Loucy (cell line): ENCODE measurements at regions not wholly inside any gene's neighbourhood (a gene's known extent, or its start where the extent isn't known, plus 50 kb on each side); places are given as distances from the start of the nearest gene placed in this dataset.

ENCODE experiments used
- H2AFZ ChIP-seq: fragments of 200-600 bp; sonication (generic); 2 replicates; pipeline ENCODE4 v1.6.0; 2016; ENCODE audit warnings: antibody characterized with exemption, mild to moderate bottlenecking, low read length, moderate library complexity
- H3F3A ChIP-seq: fragments of 200-600 bp; 2 replicates; pipeline ENCODE4 v1.6.0; 2016; ENCODE audit warnings: antibody characterized with exemption, low read depth, mild to moderate bottlenecking
- H3K27me3 ChIP-seq: fragments of 200-600 bp; sonication (generic); 2 replicates; pipeline ENCODE4 v1.6.1; 2014; ENCODE audit warnings: low read length, mild to moderate bottlenecking; ENCODE audit not compliant: insufficient read depth, poor library complexity, severe bottlenecking
- H3K36me3 ChIP-seq: fragments of 200-600 bp; sonication (generic); 2 replicates; pipeline ENCODE4 v1.6.1; 2016; ENCODE audit warnings: low read length; ENCODE audit not compliant: insufficient read depth
- H3K4me1 ChIP-seq: fragments of 200-600 bp; sonication (generic); 2 replicates; pipeline ENCODE4 v1.5.1; 2014; ENCODE audit warnings: low read length, mild to moderate bottlenecking; ENCODE audit not compliant: insufficient read depth, poor library complexity, severe bottlenecking
- H3K4me2 ChIP-seq: fragments of 200-600 bp; sonication (generic); 2 replicates; pipeline ENCODE4 v1.6.0; 2014; ENCODE audit warnings: antibody characterized with exemption, low read length, low read depth, mild to moderate bottlenecking; ENCODE audit not compliant: poor library complexity, severe bottlenecking
- H3K4me3 ChIP-seq: fragments of 200-600 bp; sonication (generic); 2 replicates; pipeline ENCODE4 v1.5.1; 2014; ENCODE audit warnings: low read length, mild to moderate bottlenecking, mixed read lengths; ENCODE audit not compliant: poor library complexity, severe bottlenecking
- H3K79me2 ChIP-seq: fragments of 200-600 bp; sonication (generic); 2 replicates; pipeline ENCODE4 v1.6.1; 2014; ENCODE audit warnings: low read length; ENCODE audit not compliant: insufficient read depth
- H3K9ac ChIP-seq: fragments of 200-600 bp; sonication (generic); 2 replicates; pipeline ENCODE4 v1.6.0; 2014; ENCODE audit warnings: mild to moderate bottlenecking, low read depth, low read length, moderate library complexity; ENCODE audit not compliant: poor library complexity, severe bottlenecking
- H3K9me2 ChIP-seq: fragments of 200-600 bp; sonication (generic); replicated peaks from 2 replicates; pipeline ENCODE4 v1.6.1; 2016; ENCODE audit warnings: low read depth, low read length, mixed read lengths
- H3K9me3 ChIP-seq: fragments of 200-600 bp; sonication (generic); 2 replicates; pipeline ENCODE4 v1.6.1; 2014; ENCODE audit warnings: mild to moderate bottlenecking, antibody characterized with exemption, low read length, low read depth; ENCODE audit not compliant: insufficient read depth
- H4K20me1 ChIP-seq: fragments of 200-600 bp; sonication (generic); 2 replicates; pipeline ENCODE4 v1.6.0; 2014; ENCODE audit warnings: antibody characterized with exemption, low read length, mild to moderate bottlenecking; ENCODE audit not compliant: insufficient read depth, poor library complexity, severe bottlenecking
- EZH2phosphoT487 ChIP-seq: fragments of 200-600 bp; IDR thresholded peaks from 2 replicates; pipeline ENCODE4 v1.6.1; 2018; ENCODE audit warnings: antibody characterized with exemption, mild to moderate bottlenecking, moderate library complexity, borderline replicate concordance
- TF ChIP-seq, protein P1 (sequence below): fragments of 200-600 bp; sonication (generic); conservative IDR thresholded peaks from 2 replicates; pipeline ENCODE4 v1.5.1; 2014; ENCODE audit warnings: mild to moderate bottlenecking, antibody characterized with exemption, low read length

GRCh38 chr4:171015441-171015840 lies 797.8 kb upstream of the GALNTL6 start:
- no peak overlapping the region for H3K4me3 ChIP-seq
- no peaks in the 10 kb centered on the region; the same call in none of the 2 replicates for H3K9me3 ChIP-seq
- peaks cover 12% of the 10 kb centered on the region for H3K4me1 ChIP-seq
- H3K27me3 ChIP-seq: no peaks in the 10 kb centered on the region
- no peaks in the 10 kb centered on the region for H4K20me1 ChIP-seq
- TF ChIP-seq, protein P1, sequence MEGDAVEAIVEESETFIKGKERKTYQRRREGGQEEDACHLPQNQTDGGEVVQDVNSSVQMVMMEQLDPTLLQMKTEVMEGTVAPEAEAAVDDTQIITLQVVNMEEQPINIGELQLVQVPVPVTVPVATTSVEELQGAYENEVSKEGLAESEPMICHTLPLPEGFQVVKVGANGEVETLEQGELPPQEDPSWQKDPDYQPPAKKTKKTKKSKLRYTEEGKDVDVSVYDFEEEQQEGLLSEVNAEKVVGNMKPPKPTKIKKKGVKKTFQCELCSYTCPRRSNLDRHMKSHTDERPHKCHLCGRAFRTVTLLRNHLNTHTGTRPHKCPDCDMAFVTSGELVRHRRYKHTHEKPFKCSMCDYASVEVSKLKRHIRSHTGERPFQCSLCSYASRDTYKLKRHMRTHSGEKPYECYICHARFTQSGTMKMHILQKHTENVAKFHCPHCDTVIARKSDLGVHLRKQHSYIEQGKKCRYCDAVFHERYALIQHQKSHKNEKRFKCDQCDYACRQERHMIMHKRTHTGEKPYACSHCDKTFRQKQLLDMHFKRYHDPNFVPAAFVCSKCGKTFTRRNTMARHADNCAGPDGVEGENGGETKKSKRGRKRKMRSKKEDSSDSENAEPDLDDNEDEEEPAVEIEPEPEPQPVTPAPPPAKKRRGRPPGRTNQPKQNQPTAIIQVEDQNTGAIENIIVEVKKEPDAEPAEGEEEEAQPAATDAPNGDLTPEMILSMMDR: no peak
- no peak for TF ChIP-seq EZH2phosphoT487
- no peak overlapping the region for H3K9ac ChIP-seq
- H3K9me2 ChIP-seq: no peaks in the 10 kb centered on the region
- no peaks in the 10 kb centered on the region for H3F3A ChIP-seq
- no peaks in the 10 kb centered on the region for H3K79me2 ChIP-seq
- H2AFZ ChIP-seq: no peak overlapping the region
- H3K36me3 ChIP-seq: no peaks in the 10 kb centered on the region
- no peak overlapping the region for H3K4me2 ChIP-seq

- TF ChIP-seq, protein P1: 0 out of 2 replicates have a peak, but pooled peaks have one; percentile 7
- no peak for TF ChIP-seq EZH2phosphoT487
Observed at GRCh38 chr4:171007618-171008390, 805.4 kb upstream of the GALNTL6 start.

GRCh38 chr4:171002246-171002645 lies 811.0 kb upstream of the GALNTL6 start:
- H2AFZ ChIP-seq: no peak overlapping the region
- no peaks in the 10 kb centered on the region for H4K20me1 ChIP-seq
- H3K9me2 ChIP-seq: no peaks in the 10 kb centered on the region
- H3K4me1 ChIP-seq: no peaks in the 10 kb centered on the region
- H3K36me3 ChIP-seq: no peaks in the 10 kb centered on the region
- H3K9ac ChIP-seq: no peak overlapping the region
- no peak overlapping the region for H3K4me3 ChIP-seq
- no peak for TF ChIP-seq EZH2phosphoT487
- TF ChIP-seq, protein P1: no peak
- no peaks in the 10 kb centered on the region for H3K27me3 ChIP-seq
- no peaks in the 10 kb centered on the region for H3K9me3 ChIP-seq
- no peak overlapping the region for H3K4me2 ChIP-seq
- no peaks in the 10 kb centered on the region for H3K79me2 ChIP-seq
- H3F3A ChIP-seq: no peaks in the 10 kb centered on the region

More at GRCh38 chr4:171007618-171008390, 805.4 kb upstream of the GALNTL6 start:
- no peaks in the 10 kb centered on the region for H3K9me2 ChIP-seq
- H3K36me3 ChIP-seq: no peaks in the 10 kb centered on the region
- 0 out of 2 replicates have a peak overlapping the region, but pooled peaks have one; percentile 64 for H2AFZ ChIP-seq
- H3K79me2 ChIP-seq: no peaks in the 10 kb centered on the region
- H4K20me1 ChIP-seq: no peaks in the 10 kb centered on the region
- H3K9ac ChIP-seq: no peak overlapping the region
- H3K4me3 ChIP-seq: no peak overlapping the region
- no peaks in the 10 kb centered on the region for H3F3A ChIP-seq
- no peaks in the 10 kb centered on the region for H3K27me3 ChIP-seq
- H3K4me1 ChIP-seq: no peaks in the 10 kb centered on the region
- no peak overlapping the region for H3K4me2 ChIP-seq
- no peaks in the 10 kb centered on the region; the same call in none of the 2 replicates for H3K9me3 ChIP-seq
